ENCODE measurements at regions not wholly inside any gene's neighbourhood (a gene's known extent, or its start where the extent isn't known, plus 50 kb on each side); places are given as distances from the start of the nearest gene placed in this dataset.

- TF ChIP-seq, protein P1, sequence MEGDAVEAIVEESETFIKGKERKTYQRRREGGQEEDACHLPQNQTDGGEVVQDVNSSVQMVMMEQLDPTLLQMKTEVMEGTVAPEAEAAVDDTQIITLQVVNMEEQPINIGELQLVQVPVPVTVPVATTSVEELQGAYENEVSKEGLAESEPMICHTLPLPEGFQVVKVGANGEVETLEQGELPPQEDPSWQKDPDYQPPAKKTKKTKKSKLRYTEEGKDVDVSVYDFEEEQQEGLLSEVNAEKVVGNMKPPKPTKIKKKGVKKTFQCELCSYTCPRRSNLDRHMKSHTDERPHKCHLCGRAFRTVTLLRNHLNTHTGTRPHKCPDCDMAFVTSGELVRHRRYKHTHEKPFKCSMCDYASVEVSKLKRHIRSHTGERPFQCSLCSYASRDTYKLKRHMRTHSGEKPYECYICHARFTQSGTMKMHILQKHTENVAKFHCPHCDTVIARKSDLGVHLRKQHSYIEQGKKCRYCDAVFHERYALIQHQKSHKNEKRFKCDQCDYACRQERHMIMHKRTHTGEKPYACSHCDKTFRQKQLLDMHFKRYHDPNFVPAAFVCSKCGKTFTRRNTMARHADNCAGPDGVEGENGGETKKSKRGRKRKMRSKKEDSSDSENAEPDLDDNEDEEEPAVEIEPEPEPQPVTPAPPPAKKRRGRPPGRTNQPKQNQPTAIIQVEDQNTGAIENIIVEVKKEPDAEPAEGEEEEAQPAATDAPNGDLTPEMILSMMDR (IDR thresholded peaks at IDR 0.05): no peak
- TF ChIP-seq REST (IDR thresholded peaks at IDR 0.05; ENCODE audit: insufficient read depth in 1 of 2, low read depth in 2 of 2, low read length in 1 of 2): no peak
- TF ChIP-seq POLR2AphosphoS5 (IDR thresholded peaks at IDR 0.05; ENCODE audit: low read depth, low read length): no peak
Measured at GRCh38 chr2:9700109-9700495, 69.3 kb upstream of the YWHAQ start.

Data from Panc1 (cell line).